ENCODE measurements at regions not wholly inside any gene's neighbourhood (a gene's known extent, or its start where the extent isn't known, plus 50 kb on each side); places are given as distances from the start of the nearest gene placed in this dataset.
"Not testable (repeated sequence)": the region's sequence is repeated elsewhere in the genome, so short reads cannot be mapped to it uniquely, and the experiment has no call there.

- no peak for DNase-seq (ENCODE audit: low read depth in 2 of 2)
Observed at GRCh38 chr3:8307545-8308110, 194.0 kb upstream of the LMCD1 start.

- DNase-seq (ENCODE audit: low read depth in 2 of 2), result no peak
Observed at GRCh38 chr3:8311321-8311720, 190.3 kb upstream of the LMCD1 start.

GRCh38 chr3:8312685-8313084, 188.9 kb upstream of the LMCD1 start:
- no peak for DNase-seq (ENCODE audit: low read depth in 2 of 2)

- no peak for DNase-seq (ENCODE audit: low read depth in 2 of 2)
Observed at GRCh38 chr3:8313560-8314267, 187.9 kb upstream of the LMCD1 start.

GRCh38 chr3:8315526-8315925, 186.1 kb upstream of the LMCD1 start:
- not testable (repeated sequence) for DNase-seq (ENCODE audit: low read depth in 2 of 2)

- DNase-seq (ENCODE audit: low read depth in 2 of 2), result no peak
Observed at GRCh38 chr3:8317661-8318649, 183.7 kb upstream of the LMCD1 start.

- no peak for DNase-seq (ENCODE audit: low read depth in 2 of 2)
Observed at GRCh38 chr3:8319935-8320634, 181.5 kb upstream of the LMCD1 start.

GRCh38 chr3:8320711-8321458, 180.7 kb upstream of the LMCD1 start:
- no peak for DNase-seq (ENCODE audit: low read depth in 2 of 2)

GRCh38 chr3:8324747-8325146, 176.9 kb upstream of the LMCD1 start:
- DNase-seq (ENCODE audit: low read depth in 2 of 2), result peak in 1 of 2 donors; percentile 10

GRCh38 chr3:8325306-8325705, 176.3 kb upstream of the LMCD1 start:
- DNase-seq (ENCODE audit: low read depth in 2 of 2), result no peak

- DNase-seq (ENCODE audit: low read depth in 2 of 2), result not testable (repeated sequence)
Observed at GRCh38 chr3:8325833-8326232, 175.8 kb upstream of the LMCD1 start.

- no peak for DNase-seq (ENCODE audit: low read depth in 2 of 2)
Observed at GRCh38 chr3:8327739-8328138, 173.9 kb upstream of the LMCD1 start.

- DNase-seq (ENCODE audit: low read depth in 2 of 2), result no peak
Observed at GRCh38 chr3:8328967-8329366, 172.7 kb upstream of the LMCD1 start.

GRCh38 chr3:8329598-8329997, 172.0 kb upstream of the LMCD1 start:
- no peak for DNase-seq (ENCODE audit: low read depth in 2 of 2)

- no peak for DNase-seq (ENCODE audit: low read depth in 2 of 2)
Observed at GRCh38 chr3:8336456-8336855, 165.2 kb upstream of the LMCD1 start.

- no peak for DNase-seq (ENCODE audit: low read depth in 2 of 2)
Observed at GRCh38 chr3:8338424-8338823, 163.2 kb upstream of the LMCD1 start.

- no peak for DNase-seq (ENCODE audit: low read depth in 2 of 2)
Observed at GRCh38 chr3:8341821-8342247, 159.8 kb upstream of the LMCD1 start.

- no peak for DNase-seq (ENCODE audit: low read depth in 2 of 2)
Observed at GRCh38 chr3:8343058-8343457, 158.6 kb upstream of the LMCD1 start.

GRCh38 chr3:8345398-8345797, 156.2 kb upstream of the LMCD1 start:
- DNase-seq (ENCODE audit: low read depth in 2 of 2), result no peak

- no peak for DNase-seq (ENCODE audit: low read depth in 2 of 2)
Observed at GRCh38 chr3:8348076-8348475, 153.5 kb upstream of the LMCD1 start.

GRCh38 chr3:8352475-8352874, 149.1 kb upstream of the LMCD1 start:
- DNase-seq (ENCODE audit: low read depth in 2 of 2), result no peak

Measured in stimulated activated CD4-positive, alpha-beta T cell treated with anti-CD3 and anti-CD28 coated beads, Interleukin-1b, Interleukin-23, amount 100 ng/mL, for 1 hour (primary cell).